ENCODE measurements at regions not wholly inside any gene's neighbourhood (a gene's known extent, or its start where the extent isn't known, plus 50 kb on each side); places are given as distances from the start of the nearest gene placed in this dataset.

GRCh38 chr11:122423273-122423672 is 232.2 kb upstream of the UBASH3B start:
- no peak overlapping the region for H3K27ac ChIP-seq (ENCODE audit: insufficient read depth, low read length)
- H2BK120ac ChIP-seq (ENCODE audit: low read depth, low read length) = no peak overlapping the region
- DNase-seq (no peak), ATAC-seq (ENCODE audit: low read depth) (no peak)
- H3K9ac ChIP-seq (ENCODE audit: low read depth, low read length) = no peak overlapping the region
- H2BK20ac ChIP-seq (ENCODE audit: low read depth, low read length) = no peak overlapping the region
- no peaks in the 10 kb centered on the region for H4K20me1 ChIP-seq (ENCODE audit: insufficient read depth, low read length)
- no peak overlapping the region for H4K8ac ChIP-seq (ENCODE audit: low read depth in 2 of 2, low read length in 2 of 2)
- H2AK9ac ChIP-seq (replicated peaks; ENCODE audit: low read depth, low read length, poor library complexity) = no peak overlapping the region
- in situ Hi-C loops (cut with MboI; ENCODE audit: low sequenced_read_pairs) (no loop called here), intact Hi-C loops (cut with micrococcal nuclease) (no loop called here), dilution Hi-C loops (cut with HindIII; ENCODE audit: low sequenced_read_pairs, unreplicated experiment) (no loop called here)
- H3K36me3 ChIP-seq (ENCODE audit: control insufficient read depth, insufficient read depth, low read length) = no peaks in the 10 kb centered on the region
- no peaks in the 10 kb centered on the region for H3K9me3 ChIP-seq (ENCODE audit: control insufficient read depth, insufficient read depth, low read length)
- CTCF ChIA-PET = interaction anchor here (0.6 kb wide), 1 partner anchor 10 kb away, joined by 3 read pairs; no protein-coding TSS in a partner anchor
- no peak overlapping the region for H2BK15ac ChIP-seq (ENCODE audit: low read depth, low read length)
- no peak overlapping the region for H2AK5ac ChIP-seq (ENCODE audit: low read depth, low read length)
- H3K4me3 ChIP-seq (ENCODE audit: insufficient read depth, low read depth, low read length) = no peak overlapping the region
- H4K91ac ChIP-seq (ENCODE audit: insufficient read depth, low read depth, low read length) = no peak overlapping the region
- no peak overlapping the region for H2AFZ ChIP-seq (replicated peaks; ENCODE audit: low read length, poor library complexity)
- no CpG with 5 or more reads among the region's 1 CpG for WGBS, 2 experiments (ENCODE audit: extremely low coverage in 2 of 2, insufficient read length in 1 of 2)
- no TSS peak for BruUV-seq (replicated peaks)
- no peaks in the 10 kb centered on the region; a peak in 1 of 4 replicates for H3K79me1 ChIP-seq (ENCODE audit: low read depth in 1 of 2, low read length in 2 of 2)
- H3K9me1 ChIP-seq (ENCODE audit: insufficient read depth, low read length) = no peaks in the 10 kb centered on the region
- H3K23ac ChIP-seq (ENCODE audit: low read depth, low read length) = no peak overlapping the region
- H3K4me2 ChIP-seq (ENCODE audit: low read depth, low read length) = no peak overlapping the region
- H2BK5ac ChIP-seq (ENCODE audit: low read depth, low read length, poor library complexity, severe bottlenecking) = no peak overlapping the region
- peaks cover 2% of the 10 kb centered on the region; the same call in 1 of the 2 replicates for H3K4me1 ChIP-seq (ENCODE audit: control insufficient read depth, insufficient read depth, low read length)
- POLR2A ChIA-PET (ENCODE audit: unreplicated experiment) = no interaction called here
- H4K5ac ChIP-seq (ENCODE audit: low read depth, low read length) = no peak overlapping the region
- H3K14ac ChIP-seq (replicated peaks; ENCODE audit: low read depth, low read length) = no peak overlapping the region
- H3K27me3 ChIP-seq (ENCODE audit: control insufficient read depth, insufficient read depth, low read length) = peaks cover 4% of the 10 kb centered on the region; the same call in 1 of the 2 replicates
- H3K4ac ChIP-seq (ENCODE audit: low read depth, low read length) = no peak overlapping the region
- no peak overlapping the region for H3K18ac ChIP-seq (ENCODE audit: low read depth, low read length)
- no peak for TF ChIP-seq MXI1 (IDR thresholded peaks at IDR 0.05; ENCODE audit: borderline replicate concordance, low read depth, low read length)
- no peak overlapping the region for H3K56ac ChIP-seq (ENCODE audit: extremely low read depth, insufficient read depth, low read length)
